ENCODE measurements at regions not wholly inside any gene's neighbourhood (a gene's known extent, or its start where the extent isn't known, plus 50 kb on each side); places are given as distances from the start of the nearest gene placed in this dataset.

DNA sequence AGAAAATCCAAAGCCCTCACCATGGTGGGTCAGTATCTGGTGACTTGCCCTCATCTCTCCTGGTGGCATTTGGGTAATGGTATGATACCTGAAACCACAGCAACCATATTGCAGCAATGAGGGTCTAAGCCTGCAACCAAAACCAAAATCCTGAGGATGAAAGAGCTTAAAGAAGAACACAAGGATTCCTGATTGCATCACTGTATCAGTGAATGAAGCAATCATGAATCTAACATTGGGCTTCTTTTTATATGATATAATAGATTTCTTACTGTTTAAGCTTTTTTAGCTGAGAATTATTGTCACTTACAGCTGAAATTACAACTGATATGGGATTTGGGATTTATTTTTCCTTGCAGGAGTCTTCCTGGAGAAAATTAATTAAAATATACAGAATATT is 269.9 kb downstream of the MEF2C start:
- DNase-seq: peak; percentile 23

DNA sequence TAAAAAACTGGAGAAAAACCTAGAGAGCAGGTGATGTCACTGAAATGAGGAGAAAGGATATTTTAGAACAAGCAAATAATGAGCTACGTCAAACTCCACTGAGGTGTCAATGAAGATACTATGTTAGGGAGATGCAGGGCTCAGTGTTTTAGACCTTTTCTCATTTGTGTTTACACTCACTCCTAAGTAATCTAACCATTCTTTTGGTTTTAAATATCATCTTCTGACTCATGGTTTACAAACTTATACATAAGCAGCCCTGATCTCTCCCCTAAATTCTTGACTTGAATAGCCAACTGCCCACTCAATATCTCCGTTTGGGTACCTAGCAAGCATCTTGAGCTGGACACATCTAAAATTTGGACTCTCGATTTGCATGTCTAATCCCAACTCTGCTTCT is 272.4 kb downstream of the MEF2C start:
- no peak for DNase-seq

DNA sequence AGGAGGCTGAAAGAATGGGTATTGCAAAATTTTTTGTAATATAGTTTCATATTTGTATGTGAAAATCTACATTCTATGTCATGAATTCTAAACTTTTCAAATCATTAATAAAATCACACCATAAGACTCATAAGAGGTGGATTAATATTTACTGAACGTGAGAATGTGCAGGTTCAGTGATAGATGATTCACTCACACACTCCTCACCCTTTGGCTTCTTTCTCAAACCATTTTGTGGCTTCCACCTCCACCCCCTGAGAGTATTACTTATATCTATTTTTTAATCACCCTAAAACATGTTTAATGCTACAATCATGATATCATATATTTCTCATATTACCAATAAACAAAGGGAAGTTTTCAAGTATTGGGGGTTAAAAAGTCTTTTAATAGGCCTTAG is 275.5 kb downstream of the MEF2C start:
- DNase-seq: no peak

DNA sequence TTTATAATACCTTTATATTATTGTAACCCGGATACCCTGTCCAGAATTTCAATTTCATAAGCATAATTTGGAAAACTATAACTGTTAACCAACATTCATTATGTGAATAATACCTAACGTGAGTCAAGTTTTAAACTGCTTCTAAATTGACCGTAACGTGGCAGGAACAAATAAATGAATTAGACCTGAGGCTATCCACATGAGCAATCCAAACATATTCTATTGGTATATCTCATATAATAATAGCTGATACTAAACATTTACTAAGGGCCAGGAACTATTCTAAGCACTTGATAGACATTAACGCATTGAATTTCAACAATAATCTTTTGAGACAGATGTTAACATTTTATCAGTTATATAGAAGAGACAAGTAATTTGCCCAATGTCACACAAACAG is 276.4 kb downstream of the MEF2C start:
- DNase-seq: no peak

DNA sequence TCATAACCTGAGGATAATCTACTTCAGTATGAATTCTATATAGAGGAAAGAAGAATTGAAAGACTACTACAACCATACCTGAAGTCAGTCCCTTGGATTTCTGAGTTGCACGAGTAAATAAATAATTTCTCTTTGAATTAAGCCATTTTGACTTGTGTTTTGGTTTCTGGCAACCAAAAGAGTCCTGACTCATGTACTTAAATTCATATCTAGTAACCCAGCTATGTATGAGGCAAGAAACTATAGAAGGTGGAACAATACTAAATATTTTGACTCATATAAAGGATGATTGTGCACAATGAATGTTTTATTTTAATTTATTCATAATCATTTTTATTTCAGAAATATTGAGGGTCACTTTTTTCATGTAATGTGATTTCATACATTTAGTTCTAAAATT is 276.8 kb downstream of the MEF2C start:
- no peak for DNase-seq

DNA sequence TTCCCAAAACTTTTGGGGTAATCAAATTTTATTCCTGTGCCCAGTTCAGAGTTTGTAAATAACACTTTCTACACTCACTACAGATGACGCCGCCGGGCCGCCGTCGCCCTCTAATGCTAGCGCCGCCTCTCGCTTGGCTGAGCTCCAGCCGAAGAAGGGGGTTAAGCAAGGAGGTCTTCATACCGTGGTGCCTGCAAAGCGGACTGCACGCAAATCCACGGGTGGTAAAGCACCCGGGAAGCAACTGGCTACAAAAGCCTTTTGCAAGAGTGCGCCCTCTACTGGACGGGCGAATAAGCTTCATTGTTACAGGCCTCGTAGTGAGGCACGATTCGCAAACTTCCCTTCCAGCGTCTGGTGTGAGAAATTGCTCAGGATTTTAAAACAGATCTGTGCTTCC is 280.4 kb downstream of the MEF2C start:
- DNase-seq: peak; percentile 23

DNA sequence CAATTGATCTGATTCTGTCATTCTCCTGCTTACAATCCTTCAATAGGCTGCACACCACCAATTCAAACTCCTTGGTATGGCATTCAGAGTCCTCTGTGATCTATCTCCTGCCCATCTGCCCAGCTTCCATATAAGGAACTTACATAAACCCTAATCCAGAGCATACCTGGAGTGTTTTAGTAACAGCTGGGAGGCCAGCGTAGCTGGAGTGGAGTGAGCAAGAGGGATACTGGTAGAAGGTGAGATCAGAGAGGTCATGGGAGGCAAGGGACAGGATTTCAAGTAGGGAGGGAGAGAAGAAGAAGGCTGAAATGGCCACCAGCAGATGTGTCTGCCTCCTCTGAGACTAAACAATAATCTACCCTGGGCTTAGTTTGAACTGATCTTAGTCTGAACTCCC is 288.5 kb downstream of the MEF2C start:
- no peak for DNase-seq

DNA sequence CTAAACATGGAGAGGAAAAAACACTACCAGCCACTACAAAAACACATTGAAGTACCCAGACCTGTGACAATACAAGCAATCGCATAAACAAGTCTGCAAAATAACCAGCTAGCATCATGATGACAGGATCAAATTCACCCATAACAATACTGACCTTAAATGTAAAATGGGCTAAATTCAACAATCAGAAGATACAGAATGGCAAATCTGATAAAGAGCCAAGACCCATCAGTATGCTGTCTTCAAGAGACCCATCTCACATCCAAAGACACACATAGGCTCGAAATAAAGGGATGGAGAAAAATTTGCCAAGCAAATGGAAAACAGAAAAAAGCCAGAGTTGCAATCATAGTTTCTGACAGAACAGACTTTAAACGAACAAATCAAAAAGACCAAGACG is 294.4 kb downstream of the MEF2C start:
- no peak for DNase-seq

DNA sequence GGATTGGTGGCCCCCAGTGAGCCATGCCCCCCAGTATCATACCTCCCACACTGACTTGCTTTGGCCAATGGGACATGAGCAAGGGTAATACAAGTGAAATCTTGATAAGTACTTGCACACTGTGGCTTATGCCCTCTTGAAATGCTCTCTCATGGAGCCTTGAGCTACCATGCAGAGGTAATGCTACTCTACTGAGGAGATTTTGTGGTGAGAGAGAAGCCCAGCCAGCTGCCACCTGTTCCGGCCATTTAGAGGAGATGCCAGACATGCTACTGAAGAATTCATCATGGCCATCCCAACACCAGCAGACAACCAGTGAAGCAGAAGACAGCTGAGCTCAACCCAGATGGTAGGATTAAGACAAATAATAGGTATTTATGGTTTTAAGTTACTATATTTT is 299.5 kb downstream of the MEF2C start:
- DNase-seq: no peak

DNA sequence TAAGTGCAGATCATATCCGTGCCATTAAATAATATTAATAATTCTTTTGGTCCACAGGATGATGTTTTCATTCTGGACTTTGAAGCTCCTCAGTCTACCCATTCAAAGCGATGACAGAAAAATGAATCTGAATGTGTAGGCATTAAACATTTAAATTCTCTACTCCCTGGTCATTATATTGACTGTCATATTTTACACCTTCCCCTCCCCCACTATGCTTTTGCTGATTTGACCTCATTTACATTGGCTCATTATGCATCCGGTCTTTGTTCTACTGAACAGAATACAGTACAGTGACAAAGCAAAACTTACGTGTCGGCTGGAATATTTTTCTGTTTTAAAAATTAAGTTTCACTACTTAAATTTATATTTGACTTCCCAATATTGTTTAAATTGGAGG is 289.7 kb upstream of the TMEM161B start:
- no peak for DNase-seq

DNA sequence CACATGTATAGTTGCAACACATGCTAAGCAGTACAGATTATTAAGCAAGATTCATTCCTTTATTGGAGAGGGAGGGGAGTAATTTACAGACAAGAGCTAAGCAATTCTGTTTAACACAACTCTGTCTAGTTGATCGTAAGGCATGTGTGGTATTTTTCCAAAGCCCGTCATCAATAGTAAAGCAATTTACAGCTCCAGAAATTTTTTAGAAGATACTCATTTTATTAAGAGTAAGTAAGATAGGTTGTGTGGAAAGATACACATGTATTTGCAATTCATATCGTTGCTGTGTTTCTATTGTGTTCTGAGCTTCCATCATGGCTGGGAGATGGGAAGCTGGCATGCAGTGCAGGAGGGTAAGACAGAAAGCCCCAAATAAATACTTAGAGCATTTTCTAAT is 289.2 kb upstream of the TMEM161B start:
- no peak for DNase-seq

DNA sequence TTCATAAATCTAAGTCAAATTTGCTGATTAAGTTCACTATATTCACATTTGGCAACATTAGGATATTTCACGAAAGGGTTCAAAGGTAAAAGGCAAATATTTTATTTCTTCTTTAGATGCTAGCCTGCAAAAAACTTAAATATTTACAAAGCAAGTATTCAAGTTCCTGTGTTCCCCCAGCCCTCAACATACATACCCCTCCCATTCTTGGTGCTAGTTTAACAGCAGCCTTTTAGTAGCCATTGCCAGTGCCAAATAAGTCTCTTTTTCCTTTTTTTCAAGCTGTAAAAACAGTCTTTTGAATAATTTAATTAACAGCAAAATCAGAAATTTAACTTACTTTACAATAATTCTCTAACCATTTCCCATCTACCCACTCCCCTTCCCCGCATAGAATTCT is 288.5 kb upstream of the TMEM161B start:
- no peak for DNase-seq

DNA sequence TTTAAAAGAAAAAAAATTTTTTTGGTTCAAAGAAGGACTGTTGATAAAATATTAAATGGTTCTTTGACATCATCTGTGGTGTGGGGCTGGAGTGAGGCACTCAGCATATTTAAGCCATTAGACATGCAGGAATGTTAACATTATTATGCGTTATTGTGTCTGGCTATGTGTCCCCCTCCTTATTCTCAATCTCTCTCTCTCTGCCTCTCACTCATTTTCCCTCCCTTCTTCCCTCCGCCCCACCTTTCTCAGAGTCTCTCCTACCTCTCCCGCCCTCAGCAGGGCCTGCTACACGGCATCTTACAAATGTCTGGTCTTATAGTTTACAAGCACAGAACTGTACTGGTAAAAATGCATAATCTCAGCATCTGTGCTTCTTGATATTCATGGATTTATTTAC is 287.8 kb upstream of the TMEM161B start:
- no peak for DNase-seq

DNA sequence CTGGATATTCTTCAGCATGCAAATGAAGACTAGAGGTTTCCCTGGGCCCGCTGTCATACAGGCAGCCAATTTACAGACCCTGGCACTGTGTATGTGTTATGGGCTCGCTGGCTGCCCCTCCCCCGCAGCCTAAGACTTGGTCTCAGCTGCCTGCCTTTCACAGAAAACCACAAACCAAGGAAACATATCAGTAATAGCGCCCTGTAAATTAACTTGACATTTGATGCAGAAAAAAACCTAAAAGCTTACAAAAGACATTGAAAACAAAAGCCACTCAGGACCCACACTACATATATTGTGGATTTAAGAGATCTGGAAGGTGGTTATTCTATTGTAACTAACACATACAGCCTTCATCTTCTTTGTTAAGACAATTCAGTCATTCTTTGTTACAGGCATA is 287.0 kb upstream of the TMEM161B start:
- DNase-seq: peak; percentile 3

DNA sequence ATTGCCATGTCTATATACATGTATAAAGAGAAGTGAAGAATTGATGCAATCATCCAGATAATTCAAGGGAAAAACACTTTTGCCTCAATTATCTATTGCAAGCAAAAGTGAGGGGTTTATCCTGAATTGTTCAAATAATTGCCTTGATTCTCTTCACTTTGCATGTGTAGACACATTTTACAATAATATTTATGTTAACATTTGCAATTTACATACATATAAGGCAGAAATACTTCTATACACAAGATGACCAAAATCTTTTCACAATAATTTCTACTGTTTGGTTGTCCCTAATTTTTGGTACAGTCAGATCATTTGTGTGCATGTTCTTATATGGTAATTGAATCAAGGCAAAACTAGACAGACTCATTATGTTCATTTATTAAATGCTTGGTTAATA is 285.3 kb upstream of the TMEM161B start:
- no peak for DNase-seq

DNA sequence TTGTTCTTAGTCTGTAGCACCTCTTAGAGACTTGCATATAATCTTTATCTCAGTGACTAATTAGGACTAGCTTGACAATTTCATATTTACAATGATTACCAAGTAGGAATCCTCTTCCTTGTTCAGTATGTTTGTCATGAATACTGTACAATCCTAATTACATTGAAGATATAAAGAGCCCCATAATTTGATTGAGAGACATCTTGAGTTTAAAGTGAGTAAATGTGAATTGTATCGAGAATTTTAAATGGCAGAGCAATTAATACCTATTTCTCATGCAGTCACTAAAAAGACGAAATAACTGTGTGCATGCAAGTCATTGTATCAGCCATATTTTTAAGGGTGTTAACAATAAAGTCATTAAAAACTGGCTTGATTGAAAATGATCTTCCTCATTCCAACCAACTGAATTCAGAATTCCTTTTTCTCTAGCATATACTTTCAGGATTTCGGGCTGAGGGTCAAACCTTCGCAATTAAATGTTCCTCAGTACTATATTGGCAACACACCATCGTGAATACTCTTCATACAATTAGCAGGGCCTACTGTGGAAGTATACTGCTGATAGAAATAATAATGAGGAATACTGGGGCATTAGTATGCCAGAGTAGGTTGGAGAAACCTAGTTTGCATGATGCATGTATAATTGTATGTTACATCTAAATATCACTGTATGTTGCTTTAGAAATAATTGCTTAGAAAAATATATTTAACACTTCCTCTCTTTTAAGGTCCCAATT is 284.7 kb upstream of the TMEM161B start:
- no peak for DNase-seq

DNA sequence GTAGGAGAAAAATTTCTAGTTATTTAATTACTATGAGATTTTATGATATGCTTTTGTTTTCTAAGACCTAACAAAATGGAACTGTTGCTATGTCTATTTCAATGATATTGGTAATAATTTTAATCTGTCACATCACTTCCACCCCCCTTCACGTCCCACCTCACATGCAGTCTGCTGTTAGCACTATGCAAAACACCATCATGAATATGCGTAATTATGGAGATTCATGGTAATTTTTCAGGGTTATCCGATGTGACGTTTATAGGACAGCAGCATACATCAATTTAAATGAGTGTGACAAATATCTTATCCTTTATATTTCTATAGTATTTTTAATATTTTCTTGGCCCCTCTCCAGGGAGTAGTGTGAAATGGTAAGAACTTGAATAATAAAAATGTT is 283.8 kb upstream of the TMEM161B start:
- DNase-seq: no peak

DNA sequence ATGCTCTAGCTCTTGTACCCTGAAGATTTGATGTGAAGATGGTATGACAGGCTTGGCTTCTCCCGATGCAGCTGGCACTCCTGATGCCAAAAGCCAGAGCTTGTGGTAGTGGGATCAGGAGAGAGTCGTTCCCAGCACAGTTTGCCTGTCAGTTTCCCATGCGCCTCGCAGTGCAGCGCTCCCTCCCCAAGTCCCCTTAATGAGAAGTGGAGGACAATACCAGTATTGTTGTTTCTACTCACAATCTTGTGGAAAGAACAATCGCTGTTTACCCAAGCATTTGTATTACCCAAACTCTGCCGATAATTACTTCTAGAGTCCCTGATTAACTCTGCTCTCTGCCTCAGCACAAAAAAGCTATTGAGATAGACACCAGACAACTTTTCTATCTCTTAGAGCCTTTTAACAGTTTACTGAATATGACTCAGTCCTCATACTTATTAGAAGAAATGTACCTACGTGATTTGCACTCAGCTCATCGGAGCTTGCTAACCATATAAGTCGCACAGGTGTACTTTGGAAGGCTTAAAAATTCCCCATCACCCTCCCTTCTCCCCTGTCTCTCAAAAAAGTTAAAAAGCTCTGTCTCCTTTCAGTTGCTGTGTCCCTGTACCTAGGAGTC is 283.2 kb upstream of the TMEM161B start:
- DNase-seq: no peak

DNA sequence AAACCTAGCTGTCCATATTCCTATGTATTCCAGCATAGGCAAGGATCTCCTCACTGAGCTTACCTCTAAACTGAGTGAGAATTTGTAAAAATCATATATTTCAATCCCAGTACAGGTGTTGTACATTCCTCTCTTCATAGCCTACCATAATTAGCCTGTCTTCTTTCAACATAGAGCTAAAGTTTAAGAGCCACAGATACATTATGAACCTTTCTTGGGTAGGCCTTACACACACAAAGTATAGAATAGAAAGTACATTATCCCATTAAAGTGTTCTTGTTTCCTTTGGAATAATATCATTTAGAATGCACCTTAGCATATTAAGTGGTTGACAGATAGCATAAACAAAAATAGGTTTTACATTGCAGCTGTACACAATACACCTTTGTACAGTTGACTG is 282.1 kb upstream of the TMEM161B start:
- no peak for DNase-seq

DNA sequence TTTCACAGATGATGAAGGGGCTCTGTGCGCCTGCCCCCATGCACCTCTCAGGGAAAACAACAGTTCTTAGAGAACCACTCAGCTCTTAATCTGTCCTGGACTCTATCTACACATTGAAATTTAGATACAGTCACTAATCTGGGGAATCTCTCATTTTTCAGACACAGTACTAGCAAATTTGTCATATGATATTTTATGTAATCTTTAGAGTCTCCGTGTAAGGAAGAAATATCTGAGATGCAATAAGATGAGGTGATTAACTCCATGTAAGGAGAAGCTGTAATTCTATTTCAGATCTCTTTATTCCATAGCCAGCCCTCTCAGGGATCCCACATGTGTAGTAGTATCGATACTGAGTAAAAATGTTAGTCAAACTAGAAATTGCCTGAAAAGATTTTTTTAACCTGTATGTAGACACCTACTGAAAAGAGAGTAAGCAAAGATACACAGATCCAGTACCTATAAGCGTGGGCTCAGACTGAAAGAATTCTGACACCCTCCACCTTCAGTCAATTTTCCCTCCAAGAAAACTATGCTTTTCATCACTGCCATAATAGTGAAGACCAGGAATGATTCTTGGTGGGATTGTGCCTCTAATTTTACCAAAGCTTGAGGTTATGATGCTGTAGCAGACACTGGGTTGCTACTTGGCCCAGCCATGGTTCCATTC is 279.6 kb upstream of the TMEM161B start:
- no peak for DNase-seq

DNA sequence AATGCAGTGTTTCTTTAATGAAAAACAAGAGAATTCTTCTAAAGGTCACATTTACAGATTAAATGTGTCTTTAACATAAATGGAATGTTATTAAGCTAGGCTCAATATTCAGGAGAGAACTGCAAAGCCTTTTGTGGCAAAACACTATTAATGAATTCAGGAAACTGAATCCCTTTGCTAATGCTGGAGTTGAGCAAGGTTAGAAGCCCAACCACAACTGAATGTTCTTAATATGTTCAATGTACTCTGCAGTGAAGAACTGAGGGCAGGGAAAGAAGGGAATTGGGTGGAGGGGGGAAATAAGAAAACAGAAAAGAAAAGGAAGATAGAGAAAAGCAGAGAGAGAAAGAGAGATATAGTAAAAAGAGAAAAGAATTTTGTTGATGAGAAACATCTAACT is 276.7 kb upstream of the TMEM161B start:
- DNase-seq: no peak

DNA sequence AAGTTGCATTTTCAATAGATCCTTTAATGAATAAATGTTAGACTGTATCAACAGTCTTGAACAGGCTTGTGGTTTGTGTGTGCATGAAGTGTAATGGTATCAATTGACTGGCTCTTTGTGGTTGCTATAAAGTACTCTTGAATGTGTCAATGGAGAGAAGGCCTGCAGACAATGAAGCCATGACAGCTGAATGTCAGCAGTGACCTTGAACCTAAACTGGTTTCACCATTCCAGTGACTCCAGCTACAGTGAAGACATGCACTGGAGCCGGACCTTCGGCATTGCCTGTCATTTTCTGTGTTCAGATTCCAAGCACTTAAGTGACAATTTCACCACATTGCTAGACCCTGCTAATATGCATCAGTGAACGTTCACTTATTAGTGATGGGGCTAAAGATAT is 276.0 kb upstream of the TMEM161B start:
- DNase-seq: no peak

DNA sequence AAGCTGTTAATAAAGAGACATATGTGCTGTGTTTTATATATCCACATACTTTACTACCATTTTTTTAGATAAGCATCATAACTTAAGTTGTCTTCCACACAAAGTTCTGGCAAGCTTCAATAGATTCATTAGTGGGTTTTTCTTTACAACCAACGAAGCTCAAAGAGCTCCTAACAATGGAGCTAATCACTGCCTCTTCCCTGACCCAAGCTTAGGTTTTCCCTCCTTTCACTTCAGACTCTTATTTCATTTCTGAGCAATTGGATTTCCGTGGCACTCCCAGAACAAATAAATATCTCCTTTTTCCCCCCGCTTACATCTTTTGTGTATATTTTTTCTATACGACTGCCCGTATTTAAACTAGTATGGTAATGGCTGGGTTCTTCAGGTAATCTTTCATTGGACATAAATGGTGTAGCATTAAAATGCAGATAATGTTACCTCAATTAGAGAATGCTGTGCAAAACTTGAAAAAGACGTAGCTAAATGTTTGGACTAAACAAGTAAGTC is 275.5 kb upstream of the TMEM161B start:
- no peak for DNase-seq

DNA sequence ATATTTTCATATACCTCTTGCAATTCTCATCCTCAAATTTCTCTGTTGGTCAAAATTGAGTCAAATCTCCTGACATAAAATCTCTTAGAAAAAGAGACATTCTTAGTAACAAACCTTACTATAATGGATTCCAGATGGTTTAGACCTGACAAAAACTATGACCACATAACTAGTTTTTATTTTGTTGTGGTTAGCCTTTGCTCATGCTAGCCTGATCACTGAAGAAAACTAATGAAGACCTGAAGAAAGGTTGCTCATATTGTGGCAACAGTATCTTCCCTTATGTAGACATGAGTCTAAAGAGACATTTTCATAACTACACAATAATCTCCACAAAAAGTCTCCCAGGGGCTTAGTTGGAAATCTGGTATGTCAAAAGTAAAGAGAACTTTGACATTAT is 274.1 kb upstream of the TMEM161B start:
- DNase-seq: no peak

Data from MV-4-11 (cell line).